Dermis blood vessel endothelial cell (primary cell): ENCODE measurements at regions not wholly inside any gene's neighbourhood (a gene's known extent, or its start where the extent isn't known, plus 50 kb on each side); places are given as distances from the start of the nearest gene placed in this dataset.

Experiments
- DNase-seq: peaks from one replicate; pipeline ENCODE4 v3.0.0; 2010

- no peak for DNase-seq
These were observed 363.7 kb downstream of the NXPE2 start for GRCh38 chr11:115042002-115042401.

GRCh38 chr11:115047631-115048030 is 369.3 kb downstream of the NXPE2 start:
- DNase-seq: no peak

GRCh38 chr11:115049796-115050195 is 371.5 kb downstream of the NXPE2 start:
- no peak for DNase-seq

- DNase-seq: no peak
These were observed 372.4 kb downstream of the NXPE2 start for GRCh38 chr11:115050756-115051155.

GRCh38 chr11:115051938-115052590 is 373.7 kb downstream of the NXPE2 start:
- DNase-seq: no peak

- DNase-seq: no peak
These were observed 374.3 kb downstream of the NXPE2 start for GRCh38 chr11:115052601-115053000.

GRCh38 chr11:115054570-115055538 is 376.5 kb downstream of the NXPE2 start:
- DNase-seq: no peak

GRCh38 chr11:115056514-115056913 is 378.2 kb downstream of the NXPE2 start:
- DNase-seq: no peak

- DNase-seq: no peak
These were observed 382.5 kb downstream of the NXPE2 start for GRCh38 chr11:115060840-115061239.

GRCh38 chr11:115065314-115065713 is 387.0 kb downstream of the NXPE2 start:
- DNase-seq: no peak

GRCh38 chr11:115065830-115066664 is 387.7 kb downstream of the NXPE2 start:
- DNase-seq: no peak

GRCh38 chr11:115067471-115067870 is 389.1 kb downstream of the NXPE2 start:
- DNase-seq: no peak

GRCh38 chr11:115067900-115068530 is 389.7 kb downstream of the NXPE2 start:
- no peak for DNase-seq

- no peak for DNase-seq
These were observed 391.3 kb downstream of the NXPE2 start for GRCh38 chr11:115069599-115069998.

- no peak for DNase-seq
These were observed 397.0 kb downstream of the NXPE2 start for GRCh38 chr11:115075356-115075755.

- DNase-seq: no peak
These were observed 399.4 kb downstream of the NXPE2 start for GRCh38 chr11:115077740-115078139.

GRCh38 chr11:115078461-115079438 is 400.4 kb downstream of the NXPE2 start:
- DNase-seq: no peak

GRCh38 chr11:115080923-115081680 is 402.8 kb downstream of the NXPE2 start:
- no peak for DNase-seq

GRCh38 chr11:115081972-115082371 is 403.6 kb downstream of the NXPE2 start:
- DNase-seq: no peak

GRCh38 chr11:115083144-115083806 is 404.9 kb downstream of the NXPE2 start:
- DNase-seq: no peak
